Panc1 (cell line): ENCODE measurements at regions not wholly inside any gene's neighbourhood (a gene's known extent, or its start where the extent isn't known, plus 50 kb on each side); places are given as distances from the start of the nearest gene placed in this dataset.

Experiments used
- ATAC-seq: fragments of 200-7000 bp; cut with Tn5 transposase; 2 replicates; pipeline ENCODE4 v1.9.1; 2020; ENCODE audit warnings: mild to moderate bottlenecking, moderate library complexity
- BruUV-seq: library from RNA; stranded (reverse); fragments of 400-500 nt; replicated peaks from 2 replicates; lab custom pipeline; 2021; lab: Mats Ljungman, UMichigan
- CTCF ChIA-PET: fragments of 300-600 bp; sonication (Branson Sonifier 250); formaldehyde crosslinking; loops from one replicate; lab custom pipeline; 2022; ENCODE audit warnings: antibody characterized with exemption; lab: Charles Lee
- POLR2A ChIA-PET: fragments of 300-600 bp; sonication (Branson Sonifier 250); formaldehyde crosslinking; loops from one replicate; lab custom pipeline; 2022; ENCODE audit warnings: antibody characterized with exemption; lab: Charles Lee
- DNase-seq: peaks from one replicate; pipeline ENCODE4 v3.0.0-alpha.2; 2010; ENCODE audit warnings: low read depth, low spot score
- H3K27ac ChIP-seq: 2 replicates; pipeline ENCODE4 v1.5.1; 2011; ENCODE audit warnings: mild to moderate bottlenecking, low read length, inconsistent platforms
- H3K27me3 ChIP-seq: fragments of 200-500 bp; sonication (Bioruptor generic); 2 replicates; pipeline ENCODE4 v1.6.0; 2014; ENCODE audit warnings: low read length, inconsistent platforms; ENCODE audit not compliant: control insufficient read depth, insufficient read depth
- H3K36me3 ChIP-seq: fragments of 200-500 bp; sonication (Bioruptor generic); 2 replicates; pipeline ENCODE4 v1.5.1; 2014; ENCODE audit warnings: inconsistent platforms, mild to moderate bottlenecking, low read length, moderate library complexity; ENCODE audit not compliant: control insufficient read depth, insufficient read depth
- H3K4me1 ChIP-seq: 2 replicates; pipeline ENCODE4 v1.5.1; 2011; ENCODE audit warnings: inconsistent platforms, mild to moderate bottlenecking, low read length, moderate library complexity; ENCODE audit not compliant: control insufficient read depth, insufficient read depth
- H3K4me3 ChIP-seq, 2 experiments: 2 replicates each; pipeline ENCODE4 v1.5.1; 2011 to 2012; ENCODE audit warnings: low read depth in 2 of 2, low read length in 2 of 2, mild to moderate bottlenecking in 2 of 2, inconsistent platforms in 1 of 2, moderate library complexity in 1 of 2
- H3K9me3 ChIP-seq: fragments of 200-500 bp; sonication (Bioruptor generic); 2 replicates; pipeline ENCODE4 v1.5.1; 2014; ENCODE audit warnings: low read depth, mild to moderate bottlenecking, inconsistent platforms, low read length, moderate library complexity; ENCODE audit not compliant: control insufficient read depth, insufficient read depth
- POLR2AphosphoS5 ChIP-seq: IDR thresholded peaks from 2 replicates; pipeline ENCODE4 v1.6.1; 2012; ENCODE audit warnings: mild to moderate bottlenecking, low read depth, low read length, moderate library complexity
- REST ChIP-seq, 2 experiments: IDR thresholded peaks; 2 replicates each; pipeline ENCODE4 v1.6.1; 2011 to 2012; ENCODE audit warnings: low read depth in 2 of 2, control low read depth in 1 of 2, low read length in 1 of 2, mild to moderate bottlenecking in 1 of 2, moderate library complexity in 1 of 2; ENCODE audit not compliant: insufficient read depth in 1 of 2
- SIN3A ChIP-seq: IDR thresholded peaks from 2 replicates; pipeline ENCODE4 v1.6.1; 2012; ENCODE audit warnings: low read depth, mild to moderate bottlenecking, low read length, moderate library complexity, borderline replicate concordance; ENCODE audit not compliant: insufficient read depth
- TCF7L2 ChIP-seq: IDR thresholded peaks from 2 replicates; pipeline ENCODE4 v1.6.1; 2011; ENCODE audit warnings: mild to moderate bottlenecking, low read depth, low read length, inconsistent platforms
- in situ Hi-C: cut with HindIII; loops from 2 replicates; pipeline ENCODE4 v1.10.0; 2016; ENCODE audit warnings: low sequenced_read_pairs, low pct_unique_long_range_greater_than_20kb
- intact Hi-C: fragments of 100-400 bp; cut with micrococcal nuclease; formaldehyde crosslinking; loops from one replicate; pipeline ENCODE4 v1.10.0; 2022; ENCODE audit not compliant: unreplicated experiment
- TF ChIP-seq, protein P1 (sequence below): fragments of 450-650 bp; IDR thresholded peaks from 2 replicates; pipeline ENCODE4 v1.5.1; 2017; ENCODE audit warnings: mild to moderate bottlenecking

DNA sequence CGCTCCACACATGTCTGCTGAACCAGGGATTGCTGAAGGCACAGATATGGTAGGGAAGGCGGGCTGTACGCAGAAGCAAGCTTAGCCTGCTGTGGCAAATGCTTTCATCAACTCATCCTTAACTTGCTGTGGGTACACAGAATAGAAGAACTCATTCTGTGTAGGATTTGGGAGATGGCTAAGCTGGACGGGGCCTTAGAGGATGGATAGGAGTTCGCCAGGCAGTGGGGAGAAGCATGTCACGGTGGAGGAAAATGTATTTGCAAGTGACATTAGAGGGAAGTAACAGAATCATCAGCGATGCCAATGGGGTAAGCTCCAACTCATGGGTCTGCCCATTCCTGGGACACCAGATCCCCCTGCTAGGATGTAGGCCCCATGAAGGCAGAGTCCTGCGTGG, 96.7 kb upstream of the SMIM21 start:
- no TSS peak for BruUV-seq
- in situ Hi-C loops: no loop called here
- intact Hi-C loops: no loop called here

DNA sequence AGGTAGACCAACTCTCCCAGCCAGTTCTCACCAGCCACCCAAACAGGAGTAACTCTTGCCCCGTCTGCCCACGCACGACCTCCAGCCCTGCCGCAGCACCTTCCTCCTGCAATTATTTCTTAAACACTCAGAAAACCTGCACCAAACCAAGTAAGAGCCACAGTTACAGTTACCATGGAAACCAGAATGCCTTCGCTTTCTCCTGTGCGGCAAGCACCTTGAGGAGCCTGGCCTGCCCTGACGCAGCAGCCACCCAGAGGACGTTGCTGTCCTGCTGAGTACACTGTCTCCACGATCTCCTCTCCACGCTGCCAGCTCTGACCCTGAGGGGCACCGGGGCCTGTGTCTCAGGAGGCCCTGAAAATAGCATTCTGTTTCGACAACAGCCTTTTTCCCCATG, 94.3 kb upstream of the SMIM21 start:
- peak; percentile 40; the same call in 1 of the 2 replicates for ATAC-seq
- TF ChIP-seq, protein P1, sequence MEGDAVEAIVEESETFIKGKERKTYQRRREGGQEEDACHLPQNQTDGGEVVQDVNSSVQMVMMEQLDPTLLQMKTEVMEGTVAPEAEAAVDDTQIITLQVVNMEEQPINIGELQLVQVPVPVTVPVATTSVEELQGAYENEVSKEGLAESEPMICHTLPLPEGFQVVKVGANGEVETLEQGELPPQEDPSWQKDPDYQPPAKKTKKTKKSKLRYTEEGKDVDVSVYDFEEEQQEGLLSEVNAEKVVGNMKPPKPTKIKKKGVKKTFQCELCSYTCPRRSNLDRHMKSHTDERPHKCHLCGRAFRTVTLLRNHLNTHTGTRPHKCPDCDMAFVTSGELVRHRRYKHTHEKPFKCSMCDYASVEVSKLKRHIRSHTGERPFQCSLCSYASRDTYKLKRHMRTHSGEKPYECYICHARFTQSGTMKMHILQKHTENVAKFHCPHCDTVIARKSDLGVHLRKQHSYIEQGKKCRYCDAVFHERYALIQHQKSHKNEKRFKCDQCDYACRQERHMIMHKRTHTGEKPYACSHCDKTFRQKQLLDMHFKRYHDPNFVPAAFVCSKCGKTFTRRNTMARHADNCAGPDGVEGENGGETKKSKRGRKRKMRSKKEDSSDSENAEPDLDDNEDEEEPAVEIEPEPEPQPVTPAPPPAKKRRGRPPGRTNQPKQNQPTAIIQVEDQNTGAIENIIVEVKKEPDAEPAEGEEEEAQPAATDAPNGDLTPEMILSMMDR: no peak
- TF ChIP-seq TCF7L2 (no peak), POLR2AphosphoS5 (no peak), REST (IDR thresholded peaks at IDR 0.05; ENCODE audit: insufficient read depth in 1 of 2, low read depth in 2 of 2, low read length in 1 of 2) (no peak), SIN3A (no peak)
- in situ Hi-C loops: no loop called here
- Histone ChIP-seq H3K36me3 (no peaks in the 10 kb centered on the region), H3K27me3 (peaks cover 6% of the 10 kb centered on the region), H3K9me3 (no peaks in the 10 kb centered on the region), H3K27ac (no peak overlapping the region), H3K4me3 (no peak overlapping the region), H3K4me1 (no peaks in the 10 kb centered on the region)
- intact Hi-C loops: no loop called here
- ChIA-PET POLR2A (no interaction called here), CTCF (no interaction called here)
- no TSS peak for BruUV-seq
- DNase-seq: no peak

More for the DNA sequence above, 96.7 kb upstream of the SMIM21 start:
- CTCF ChIA-PET: no interaction called here
- no peak for DNase-seq
- Histone ChIP-seq H3K36me3 (no peaks in the 10 kb centered on the region), H3K27me3 (peaks cover 6% of the 10 kb centered on the region), H3K4me1 (no peaks in the 10 kb centered on the region), H3K27ac (no peak overlapping the region), H3K9me3 (no peaks in the 10 kb centered on the region), H3K4me3 (no peak overlapping the region)
- ATAC-seq: peak; percentile 33; the same call in 1 of the 2 replicates
- POLR2A ChIA-PET: no interaction called here
- TF ChIP-seq TCF7L2 (no peak), REST (IDR thresholded peaks at IDR 0.05; ENCODE audit: insufficient read depth in 1 of 2, low read depth in 2 of 2, low read length in 1 of 2) (no peak), POLR2AphosphoS5 (no peak), SIN3A (no peak)
- TF ChIP-seq, protein P1: no peak
